SK-N-SH treated with all-trans-retinoic acid at 6 μM for 48 hours (cell line): ENCODE measurements at regions not wholly inside any gene's neighbourhood (a gene's known extent, or its start where the extent isn't known, plus 50 kb on each side); places are given as distances from the start of the nearest gene placed in this dataset.

Experiments
- ATAC-seq: fragments of 200-7000 bp; cut with Tn5 transposase; 3 replicates; pipeline ENCODE4 v1.9.1; 2020; ENCODE audit warnings: mild to moderate bottlenecking, moderate library complexity
- ARNTL ChIP-seq: fragments of 450-650 bp; formaldehyde crosslinking; IDR thresholded peaks from 2 replicates; pipeline ENCODE4 v1.5.0; 2020; ENCODE audit warnings: low read depth, mild to moderate bottlenecking, moderate library complexity, borderline replicate concordance
- BACH2 ChIP-seq: fragments of 250-450 bp; sonication (Bioruptor Pico); IDR thresholded peaks from 2 replicates; pipeline ENCODE4 v1.9.0; 2021; ENCODE audit warnings: mild to moderate bottlenecking, borderline replicate concordance
- CSDC2 ChIP-seq: fragments of 250-450 bp; sonication (Bioruptor Pico); IDR thresholded peaks from 2 replicates; pipeline ENCODE4 v1.5.0; 2020; ENCODE audit warnings: mild to moderate bottlenecking, moderate library complexity
- CSRNP3 ChIP-seq: fragments of 250-450 bp; sonication (Bioruptor Pico); IDR thresholded peaks from 2 replicates; pipeline ENCODE4 v1.5.1; 2021; ENCODE audit warnings: mild to moderate bottlenecking, moderate library complexity
- ESRRG ChIP-seq: fragments of 250-450 bp; sonication (Bioruptor Pico); IDR thresholded peaks from 2 replicates; pipeline ENCODE4 v1.6.1; 2021; ENCODE audit warnings: mild to moderate bottlenecking
- ISL1 ChIP-seq: fragments of 250-450 bp; sonication (Bioruptor Pico); IDR thresholded peaks from 2 replicates; pipeline ENCODE4 v2.1.2; 2022; ENCODE audit warnings: mild to moderate bottlenecking, moderate library complexity
- OSR1 ChIP-seq: fragments of 250-450 bp; sonication (Bioruptor Pico); IDR thresholded peaks from 2 replicates; pipeline ENCODE4 v1.8.0; 2022; ENCODE audit warnings: moderate library complexity, mild to moderate bottlenecking, inconsistent platforms
- POU6F1 ChIP-seq: fragments of 250-450 bp; sonication (Bioruptor Pico); IDR thresholded peaks from 2 replicates; pipeline ENCODE4 v1.8.0; 2021; ENCODE audit warnings: low read depth, mild to moderate bottlenecking, moderate library complexity, borderline replicate concordance
- PPARA ChIP-seq: fragments of 250-450 bp; sonication (Bioruptor Pico); IDR thresholded peaks from 2 replicates; pipeline ENCODE4 v1.5.0; 2020; ENCODE audit warnings: mild to moderate bottlenecking, borderline replicate concordance
- SNAI2 ChIP-seq: fragments of 250-450 bp; sonication (Bioruptor Pico); IDR thresholded peaks from 2 replicates; pipeline ENCODE4 v1.5.0; 2020; ENCODE audit warnings: mild to moderate bottlenecking, moderate library complexity
- TCF4 ChIP-seq: fragments of 250-450 bp; sonication (Bioruptor Pico); IDR thresholded peaks from 2 replicates; pipeline ENCODE4 v1.8.0; 2021; ENCODE audit warnings: mild to moderate bottlenecking, moderate library complexity, borderline replicate concordance
- TOX ChIP-seq: fragments of 250-450 bp; sonication (Bioruptor Pico); IDR thresholded peaks from 2 replicates; pipeline ENCODE4 v1.8.0; 2021; ENCODE audit warnings: mild to moderate bottlenecking, moderate library complexity, borderline replicate concordance
- ZC3H10 ChIP-seq: fragments of 250-450 bp; sonication (Bioruptor Pico); IDR thresholded peaks from 2 replicates; pipeline ENCODE4 v1.5.1; 2021; ENCODE audit warnings: mild to moderate bottlenecking, moderate library complexity
- ZFP30 ChIP-seq: fragments of 450-650 bp; formaldehyde crosslinking; IDR thresholded peaks from 2 replicates; pipeline ENCODE4 v1.5.0; 2022; ENCODE audit warnings: mild to moderate bottlenecking, moderate library complexity
- ZNF565 ChIP-seq: fragments of 450-650 bp; formaldehyde crosslinking; conservative IDR thresholded peaks from 2 replicates; pipeline ENCODE4 v1.5.0; 2020; ENCODE audit warnings: low read depth, mild to moderate bottlenecking, moderate library complexity
- ZNF70 ChIP-seq: fragments of 450-650 bp; formaldehyde crosslinking; IDR thresholded peaks from 2 replicates; pipeline ENCODE4 v1.5.0; 2020; ENCODE audit warnings: mild to moderate bottlenecking, moderate library complexity
- ZNF8 ChIP-seq: fragments of 450-650 bp; formaldehyde crosslinking; IDR thresholded peaks from 2 replicates; pipeline ENCODE4 v1.5.0; 2020; ENCODE audit warnings: mild to moderate bottlenecking, moderate library complexity
- TF ChIP-seq, protein P1 (sequence below): fragments of 250-450 bp; sonication (Bioruptor Pico); IDR thresholded peaks from 2 replicates; pipeline ENCODE4 v1.5.0; 2020; ENCODE audit warnings: mild to moderate bottlenecking, moderate library complexity
- TF ChIP-seq, protein P2 (sequence below): fragments of 250-450 bp; sonication (Bioruptor Pico); IDR thresholded peaks from 2 replicates; pipeline ENCODE4 v1.5.1; 2020; ENCODE audit warnings: low read depth, mild to moderate bottlenecking, moderate library complexity
- TF ChIP-seq, protein P3 (sequence below): fragments of 250-450 bp; sonication (Bioruptor Pico); IDR thresholded peaks from 2 replicates; pipeline ENCODE4 v1.8.0; 2020; ENCODE audit warnings: mild to moderate bottlenecking, moderate library complexity, borderline replicate concordance

DNA sequence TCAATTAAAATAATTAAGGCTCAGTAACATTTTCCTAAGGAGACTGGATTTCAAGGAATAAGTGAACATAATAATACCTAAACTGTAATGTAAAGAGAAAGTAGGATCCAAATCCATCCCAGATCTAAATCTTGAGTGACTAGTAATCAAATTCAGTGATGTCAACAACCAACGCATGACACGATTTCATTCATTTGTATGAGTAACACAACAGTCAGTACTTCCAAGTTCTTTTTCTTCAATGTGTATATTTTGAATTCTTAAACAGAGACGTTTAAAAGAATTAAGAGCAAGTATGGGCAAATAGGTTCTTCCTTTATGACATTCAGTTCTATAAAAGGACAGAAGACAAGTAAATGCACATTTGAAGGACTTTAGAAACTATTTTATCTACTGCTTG is 104.3 kb upstream of the CNTN1 start:
- TF ChIP-seq, protein P1, sequence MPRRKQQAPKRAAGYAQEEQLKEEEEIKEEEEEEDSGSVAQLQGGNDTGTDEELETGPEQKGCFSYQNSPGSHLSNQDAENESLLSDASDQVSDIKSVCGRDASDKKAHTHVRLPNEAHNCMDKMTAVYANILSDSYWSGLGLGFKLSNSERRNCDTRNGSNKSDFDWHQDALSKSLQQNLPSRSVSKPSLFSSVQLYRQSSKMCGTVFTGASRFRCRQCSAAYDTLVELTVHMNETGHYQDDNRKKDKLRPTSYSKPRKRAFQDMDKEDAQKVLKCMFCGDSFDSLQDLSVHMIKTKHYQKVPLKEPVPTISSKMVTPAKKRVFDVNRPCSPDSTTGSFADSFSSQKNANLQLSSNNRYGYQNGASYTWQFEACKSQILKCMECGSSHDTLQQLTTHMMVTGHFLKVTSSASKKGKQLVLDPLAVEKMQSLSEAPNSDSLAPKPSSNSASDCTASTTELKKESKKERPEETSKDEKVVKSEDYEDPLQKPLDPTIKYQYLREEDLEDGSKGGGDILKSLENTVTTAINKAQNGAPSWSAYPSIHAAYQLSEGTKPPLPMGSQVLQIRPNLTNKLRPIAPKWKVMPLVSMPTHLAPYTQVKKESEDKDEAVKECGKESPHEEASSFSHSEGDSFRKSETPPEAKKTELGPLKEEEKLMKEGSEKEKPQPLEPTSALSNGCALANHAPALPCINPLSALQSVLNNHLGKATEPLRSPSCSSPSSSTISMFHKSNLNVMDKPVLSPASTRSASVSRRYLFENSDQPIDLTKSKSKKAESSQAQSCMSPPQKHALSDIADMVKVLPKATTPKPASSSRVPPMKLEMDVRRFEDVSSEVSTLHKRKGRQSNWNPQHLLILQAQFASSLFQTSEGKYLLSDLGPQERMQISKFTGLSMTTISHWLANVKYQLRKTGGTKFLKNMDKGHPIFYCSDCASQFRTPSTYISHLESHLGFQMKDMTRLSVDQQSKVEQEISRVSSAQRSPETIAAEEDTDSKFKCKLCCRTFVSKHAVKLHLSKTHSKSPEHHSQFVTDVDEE (CRISPR knock-in tag), result no peak
- no peak for TF ChIP-seq ZC3H10 (CRISPR knock-in tag)
- TF ChIP-seq, protein P2, sequence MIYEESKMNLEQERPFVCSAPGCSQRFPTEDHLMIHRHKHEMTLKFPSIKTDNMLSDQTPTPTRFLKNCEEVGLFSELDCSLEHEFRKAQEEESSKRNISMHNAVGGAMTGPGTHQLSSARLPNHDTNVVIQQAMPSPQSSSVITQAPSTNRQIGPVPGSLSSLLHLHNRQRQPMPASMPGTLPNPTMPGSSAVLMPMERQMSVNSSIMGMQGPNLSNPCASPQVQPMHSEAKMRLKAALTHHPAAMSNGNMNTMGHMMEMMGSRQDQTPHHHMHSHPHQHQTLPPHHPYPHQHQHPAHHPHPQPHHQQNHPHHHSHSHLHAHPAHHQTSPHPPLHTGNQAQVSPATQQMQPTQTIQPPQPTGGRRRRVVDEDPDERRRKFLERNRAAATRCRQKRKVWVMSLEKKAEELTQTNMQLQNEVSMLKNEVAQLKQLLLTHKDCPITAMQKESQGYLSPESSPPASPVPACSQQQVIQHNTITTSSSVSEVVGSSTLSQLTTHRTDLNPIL, result no peak
- TF ChIP-seq ZNF8 (CRISPR knock-in tag), result no peak
- TF ChIP-seq, protein P3, sequence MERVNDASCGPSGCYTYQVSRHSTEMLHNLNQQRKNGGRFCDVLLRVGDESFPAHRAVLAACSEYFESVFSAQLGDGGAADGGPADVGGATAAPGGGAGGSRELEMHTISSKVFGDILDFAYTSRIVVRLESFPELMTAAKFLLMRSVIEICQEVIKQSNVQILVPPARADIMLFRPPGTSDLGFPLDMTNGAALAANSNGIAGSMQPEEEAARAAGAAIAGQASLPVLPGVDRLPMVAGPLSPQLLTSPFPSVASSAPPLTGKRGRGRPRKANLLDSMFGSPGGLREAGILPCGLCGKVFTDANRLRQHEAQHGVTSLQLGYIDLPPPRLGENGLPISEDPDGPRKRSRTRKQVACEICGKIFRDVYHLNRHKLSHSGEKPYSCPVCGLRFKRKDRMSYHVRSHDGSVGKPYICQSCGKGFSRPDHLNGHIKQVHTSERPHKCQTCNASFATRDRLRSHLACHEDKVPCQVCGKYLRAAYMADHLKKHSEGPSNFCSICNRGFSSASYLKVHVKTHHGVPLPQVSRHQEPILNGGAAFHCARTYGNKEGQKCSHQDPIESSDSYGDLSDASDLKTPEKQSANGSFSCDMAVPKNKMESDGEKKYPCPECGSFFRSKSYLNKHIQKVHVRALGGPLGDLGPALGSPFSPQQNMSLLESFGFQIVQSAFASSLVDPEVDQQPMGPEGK (CRISPR knock-in tag), result no peak
- TF ChIP-seq OSR1 (CRISPR knock-in tag), result no peak
- no peak for TF ChIP-seq ISL1
- TF ChIP-seq PPARA (CRISPR knock-in tag), result no peak
- TF ChIP-seq TCF4 (CRISPR knock-in tag), result no peak
- no peak for ATAC-seq

DNA sequence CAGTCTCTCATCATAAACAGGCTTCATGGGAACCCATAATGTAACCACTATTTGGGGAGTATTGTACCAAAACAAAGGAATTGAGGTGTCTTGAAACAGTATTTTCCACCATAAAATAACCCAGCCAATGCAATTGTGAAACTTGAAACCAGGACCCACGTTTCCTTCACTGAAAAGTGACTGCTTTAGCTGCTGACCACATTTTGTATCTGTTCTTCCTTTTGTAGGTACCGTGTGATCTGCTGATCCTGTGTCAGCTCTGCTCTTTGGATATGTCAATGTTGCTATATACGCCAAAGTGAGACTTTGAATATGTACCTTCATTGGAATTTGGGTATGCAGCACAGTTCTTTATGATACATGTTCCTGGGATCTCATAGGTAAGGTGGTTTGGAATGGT is 95.1 kb upstream of the CNTN1 start:
- ATAC-seq, result no peak

GRCh38 chr12:40598073-40598472 is 94.2 kb upstream of the CNTN1 start:
- no peak for ATAC-seq
- TF ChIP-seq PPARA (CRISPR knock-in tag), result no peak
- TF ChIP-seq ESRRG (CRISPR knock-in tag), result no peak
- no peak for TF ChIP-seq ZFP30 (CRISPR knock-in tag)
- TF ChIP-seq, protein P1 (CRISPR knock-in tag), result no peak
- no peak for TF ChIP-seq BACH2 (CRISPR knock-in tag)
- TF ChIP-seq, protein P2, result no peak
- no peak for TF ChIP-seq TCF4 (CRISPR knock-in tag)
- no peak for TF ChIP-seq ZNF8 (CRISPR knock-in tag)
- no peak for TF ChIP-seq CSRNP3 (CRISPR knock-in tag)
- no peak for TF ChIP-seq TOX (CRISPR knock-in tag)
- no peak for TF ChIP-seq ZNF70
- TF ChIP-seq SNAI2 (CRISPR knock-in tag), result no peak
- TF ChIP-seq ISL1, result no peak

More for the DNA sequence above, 95.1 kb upstream of the CNTN1 start:
- TF ChIP-seq ZNF70 (no peak), CSDC2 (no peak), POU6F1 (CRISPR knock-in tag) (no peak), ZFP30 (CRISPR knock-in tag) (no peak), TOX (CRISPR knock-in tag) (no peak), ZNF8 (CRISPR knock-in tag) (no peak), OSR1 (CRISPR knock-in tag) (no peak), ISL1 (no peak), ARNTL (no peak), ZNF565 (CRISPR knock-in tag) (no peak), SNAI2 (CRISPR knock-in tag) (no peak), ZC3H10 (CRISPR knock-in tag) (no peak)
- TF ChIP-seq, protein P2, result no peak
